Keratinocyte (primary cell): ENCODE measurements at regions not wholly inside any gene's neighbourhood (a gene's known extent, or its start where the extent isn't known, plus 50 kb on each side); places are given as distances from the start of the nearest gene placed in this dataset.
"Not testable (repeated sequence)": the region's sequence is repeated elsewhere in the genome, so short reads cannot be mapped to it uniquely, and the experiment has no call there.

Experiments used
- EZH2 ChIP-seq: IDR thresholded peaks from one replicate; pipeline ENCODE4 v1.6.1; 2012; ENCODE audit warnings: inconsistent platforms, mild to moderate bottlenecking, low read length, moderate library complexity
- TF ChIP-seq, protein P1 (sequence below), 3 experiments: IDR thresholded peaks in 1 of 3; conservative IDR thresholded peaks in 1 of 3; optimal IDR thresholded peaks in 1 of 3; 2 replicates in 2 of 3; 3 replicates in 1 of 3; pipeline versions ENCODE3 to v1.5.1; 2011; ENCODE audit warnings: low read length in 3 of 3, mild to moderate bottlenecking in 3 of 3, moderate library complexity in 2 of 3, control low read depth in 1 of 3, inconsistent platforms in 1 of 3; ENCODE audit not compliant: insufficient read depth in 2 of 3; ENCODE audit errors: extremely low read depth in 1 of 3

DNA sequence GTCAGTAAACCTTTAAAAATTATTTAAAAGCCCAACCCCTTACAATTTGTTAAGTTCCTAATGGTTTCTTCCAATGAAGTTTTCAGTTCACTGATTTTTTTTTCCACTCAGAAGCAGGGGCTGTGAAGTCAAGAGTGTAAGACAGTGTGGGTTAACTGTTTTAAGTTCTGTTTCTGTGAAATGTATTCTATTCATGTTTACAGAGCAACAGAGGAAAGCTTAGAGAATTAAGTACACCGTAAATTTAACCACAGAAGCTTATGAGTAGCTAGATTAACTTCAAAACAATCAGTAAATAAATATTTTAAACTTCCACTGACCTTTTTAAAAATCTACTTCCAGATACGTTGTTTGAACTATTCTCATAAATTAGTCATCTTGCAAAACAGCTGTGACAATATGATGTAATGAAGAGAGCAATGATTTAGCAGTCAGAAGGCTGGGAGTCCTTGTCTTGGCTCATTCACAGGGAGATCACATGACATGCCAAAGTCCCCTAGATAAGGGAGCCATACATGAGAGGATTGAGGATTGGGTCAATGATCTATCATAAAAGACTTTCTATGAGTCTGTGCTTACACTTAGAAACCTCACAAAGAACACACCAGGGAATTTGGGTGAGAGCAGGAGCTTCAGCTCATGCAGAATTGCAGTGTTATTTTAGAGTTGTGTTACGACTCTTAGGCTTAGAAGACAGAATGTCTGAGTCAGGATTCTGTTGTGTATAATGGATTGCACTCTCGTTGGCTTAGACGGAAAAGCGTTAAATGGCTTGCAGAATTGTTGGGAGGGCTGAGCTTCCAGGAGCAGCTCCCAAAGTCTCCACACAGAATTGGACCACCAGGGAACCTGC is 85.8 kb downstream of the CDRT15L2 start:
- TF ChIP-seq, protein P1, sequence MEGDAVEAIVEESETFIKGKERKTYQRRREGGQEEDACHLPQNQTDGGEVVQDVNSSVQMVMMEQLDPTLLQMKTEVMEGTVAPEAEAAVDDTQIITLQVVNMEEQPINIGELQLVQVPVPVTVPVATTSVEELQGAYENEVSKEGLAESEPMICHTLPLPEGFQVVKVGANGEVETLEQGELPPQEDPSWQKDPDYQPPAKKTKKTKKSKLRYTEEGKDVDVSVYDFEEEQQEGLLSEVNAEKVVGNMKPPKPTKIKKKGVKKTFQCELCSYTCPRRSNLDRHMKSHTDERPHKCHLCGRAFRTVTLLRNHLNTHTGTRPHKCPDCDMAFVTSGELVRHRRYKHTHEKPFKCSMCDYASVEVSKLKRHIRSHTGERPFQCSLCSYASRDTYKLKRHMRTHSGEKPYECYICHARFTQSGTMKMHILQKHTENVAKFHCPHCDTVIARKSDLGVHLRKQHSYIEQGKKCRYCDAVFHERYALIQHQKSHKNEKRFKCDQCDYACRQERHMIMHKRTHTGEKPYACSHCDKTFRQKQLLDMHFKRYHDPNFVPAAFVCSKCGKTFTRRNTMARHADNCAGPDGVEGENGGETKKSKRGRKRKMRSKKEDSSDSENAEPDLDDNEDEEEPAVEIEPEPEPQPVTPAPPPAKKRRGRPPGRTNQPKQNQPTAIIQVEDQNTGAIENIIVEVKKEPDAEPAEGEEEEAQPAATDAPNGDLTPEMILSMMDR (optimal IDR thresholded peaks at IDR 0.05 in 1 of 3, IDR thresholded peaks at IDR 0.05 in 1 of 3, conservative IDR thresholded peaks at IDR 0.05 in 1 of 3; ENCODE audit: extremely low read depth in 1 of 3, insufficient read depth in 2 of 3, low read length in 3 of 3) = not testable (repeated sequence)
- TF ChIP-seq EZH2 = not testable (repeated sequence)
